Smooth muscle cell of the brain vasculature (primary cell): ENCODE measurements at regions not wholly inside any gene's neighbourhood (a gene's known extent, or its start where the extent isn't known, plus 50 kb on each side); places are given as distances from the start of the nearest gene placed in this dataset.
A peak's percentile ranks its signal among the peaks of the same experiment; 100 is the strongest.
"Not testable (repeated sequence)": the region's sequence is repeated elsewhere in the genome, so short reads cannot be mapped to it uniquely, and the experiment has no call there.

Experiments
- DNase-seq: peaks from one replicate; pipeline ENCODE4 v3.0.0-alpha.2; 2012; ENCODE audit warnings: low read depth, low spot score

GRCh38 chrY:10627116-10627515 is 1099.4 kb downstream of the TSPY10 start:
- peak; percentile 82 for DNase-seq

DNA sequence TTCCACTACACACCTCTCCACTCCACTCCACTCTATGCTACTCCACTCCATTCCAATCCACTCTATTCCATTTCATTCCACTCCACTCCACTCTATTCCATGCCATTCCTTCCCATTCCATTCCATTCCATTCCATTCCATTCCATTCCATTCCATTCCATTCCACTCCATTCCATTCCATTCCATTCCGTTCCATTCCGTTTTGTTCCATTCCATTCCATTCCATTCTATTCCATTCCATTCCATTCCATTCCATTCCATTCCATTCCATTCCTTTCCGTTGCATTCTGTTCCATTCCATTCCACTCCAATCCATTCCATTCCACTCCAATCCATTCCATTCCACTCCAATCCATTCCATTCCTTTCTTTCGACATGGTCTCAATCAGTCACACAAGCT is 1121.1 kb downstream of the TSPY10 start:
- not testable (repeated sequence) for DNase-seq

- DNase-seq, result not testable (repeated sequence)
Observed at GRCh38 chrY:10657120-10657519, 1129.4 kb downstream of the TSPY10 start.

- no peak for DNase-seq
Observed at GRCh38 chrY:10666785-10667184, 1139.1 kb downstream of the TSPY10 start.

DNA sequence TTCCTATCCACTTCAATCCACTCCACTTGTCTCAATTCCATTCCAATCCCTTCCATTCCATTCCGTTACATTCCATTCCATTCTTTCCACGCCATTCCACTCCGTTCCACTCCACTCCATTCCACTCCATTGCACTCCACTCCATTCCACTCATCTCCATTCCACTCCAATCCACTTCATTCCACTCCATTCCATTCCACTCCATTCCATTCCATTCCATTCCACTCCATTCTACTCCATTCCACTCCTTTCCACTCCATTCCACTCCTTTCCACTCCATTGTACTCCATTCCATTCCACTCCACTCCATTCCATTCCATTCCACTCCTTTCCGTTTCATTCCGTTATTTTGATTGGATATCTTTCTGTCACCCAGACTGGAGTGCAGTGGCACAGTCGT is 1158.7 kb downstream of the TSPY10 start:
- no peak for DNase-seq
